GM12878 (cell line): ENCODE measurements at regions not wholly inside any gene's neighbourhood (a gene's known extent, or its start where the extent isn't known, plus 50 kb on each side); places are given as distances from the start of the nearest gene placed in this dataset.

Experiments used
- ATAC-seq: fragments of 200-7000 bp; cut with Tn5 transposase; 3 replicates; pipeline ENCODE4 v1.9.1; 2020; ENCODE audit warnings: mild to moderate bottlenecking, moderate library complexity
- BruUV-seq: library from RNA; stranded (reverse); fragments of 400-500 nt; replicated peaks from 2 replicates; lab custom pipeline; 2021; lab: Mats Ljungman, UMichigan
- CTCF ChIA-PET: fragments of 300-600 bp; sonication (Branson Sonifier 250); formaldehyde crosslinking; extraction: SDS; loops from one replicate; lab custom pipeline; 2021; ENCODE audit warnings: inconsistent platforms; lab: Yijun Ruan, JAX
- POLR2A ChIA-PET: fragments of 350-600 bp; formaldehyde crosslinking; extraction: SDS; loops from one replicate; lab custom pipeline; 2021; ENCODE audit warnings: inconsistent platforms; lab: Charles Lee
- RAD21 ChIA-PET: fragments of 300-600 bp; sonication (Branson Sonifier 250); formaldehyde crosslinking; loops from one replicate; lab custom pipeline; 2023; ENCODE audit warnings: antibody characterized with exemption; ENCODE audit not compliant: unreplicated experiment; lab: Charles Lee
- SMC1A ChIA-PET: fragments of 300-600 bp; sonication (Branson Sonifier 250); formaldehyde crosslinking; loops from one replicate; lab custom pipeline; 2023; ENCODE audit not compliant: unreplicated experiment, uncharacterized antibody; lab: Charles Lee
- DNase-seq: peaks from one replicate; pipeline ENCODE4 v3.0.0-alpha.2; 2011; ENCODE audit warnings: low read depth, low spot score
- FAIRE-seq: peaks from 3 replicates; lab custom pipeline; 2011; peaks lifted over from hg19 to GRCh38; lab: Jason Lieb, UNC
- H2AFZ ChIP-seq: 2 replicates; pipeline ENCODE4 v1.6.0; 2011; ENCODE audit warnings: low read depth, low read length, control low read depth; ENCODE audit not compliant: control insufficient read depth
- H3K27ac ChIP-seq: 2 replicates; pipeline ENCODE4 v1.5.1; 2011; ENCODE audit warnings: control low read depth; ENCODE audit not compliant: control insufficient read depth, insufficient read depth
- H3K27me3 ChIP-seq, 2 experiments: replicated peaks in 1 of 2; 2 replicates each; pipeline versions ENCODE4 v1.6.0 to v1.6.1; 2011; ENCODE audit warnings: low read length in 1 of 2; ENCODE audit not compliant: control insufficient read depth in 2 of 2, insufficient read depth in 2 of 2
- H3K36me3 ChIP-seq, 2 experiments: 2 replicates each; pipeline ENCODE4 v1.5.1; 2011; ENCODE audit warnings: low read length in 1 of 2; ENCODE audit not compliant: control insufficient read depth in 2 of 2, insufficient read depth in 2 of 2
- H3K4me1 ChIP-seq: 2 replicates; pipeline ENCODE4 v1.6.1; 2011; ENCODE audit warnings: mild to moderate bottlenecking, low read length, moderate library complexity, mixed read lengths; ENCODE audit not compliant: control insufficient read depth, insufficient read depth
- H3K4me2 ChIP-seq: 2 replicates; pipeline ENCODE4 v1.6.0; 2011; ENCODE audit warnings: control low read depth; ENCODE audit not compliant: control insufficient read depth, insufficient read depth
- H3K4me3 ChIP-seq: fragments of 200-600 bp; sonication (generic); 2 replicates; pipeline ENCODE4 v1.5.1; 2016
- H3K79me2 ChIP-seq: 2 replicates; pipeline ENCODE4 v1.6.0; 2011; ENCODE audit warnings: low read length; ENCODE audit not compliant: control insufficient read depth, insufficient read depth
- H3K9ac ChIP-seq: 2 replicates; pipeline ENCODE4 v1.8.0; 2011; ENCODE audit warnings: low read length, control low read depth, mixed read lengths; ENCODE audit not compliant: control insufficient read depth, insufficient read depth
- H3K9me3 ChIP-seq: replicated peaks from 3 replicates; pipeline ENCODE4 v1.5.1; 2011; ENCODE audit warnings: mild to moderate bottlenecking, low read length; ENCODE audit not compliant: control insufficient read depth, insufficient read depth
- H4K20me1 ChIP-seq: 2 replicates; pipeline ENCODE4 v1.6.0; 2011; ENCODE audit not compliant: control insufficient read depth, insufficient read depth
- BRCA1 ChIP-seq: IDR thresholded peaks from 2 replicates; pipeline ENCODE4 v1.6.1; 2011; ENCODE audit warnings: low read depth, low read length, improper control_type of control experiment
- CREM ChIP-seq: IDR thresholded peaks from 2 replicates; pipeline ENCODE4 v1.6.1; 2014; ENCODE audit warnings: antibody characterized with exemption, low read depth
- EZH2 ChIP-seq: IDR thresholded peaks from 2 replicates; pipeline ENCODE4 v1.6.1; 2012; ENCODE audit warnings: low read depth, mild to moderate bottlenecking, control low read depth, inconsistent platforms, low read length, borderline replicate concordance; ENCODE audit not compliant: control insufficient read depth
- MYB ChIP-seq: fragments of 150-350 bp; IDR thresholded peaks from 2 replicates; pipeline ENCODE4 v1.6.1; 2014; ENCODE audit warnings: mild to moderate bottlenecking, low read depth, low read length, borderline replicate concordance
- NR2C2 ChIP-seq: IDR thresholded peaks from 2 replicates; pipeline ENCODE4 v1.6.1; 2011; ENCODE audit warnings: borderline replicate concordance, low read depth; ENCODE audit not compliant: control insufficient read depth, insufficient read length
- RAD21 ChIP-seq: IDR thresholded peaks from 2 replicates; pipeline ENCODE4 v1.6.1; 2011; ENCODE audit warnings: mild to moderate bottlenecking, low read depth, low read length, moderate library complexity; ENCODE audit not compliant: insufficient read depth
- RFX5 ChIP-seq: IDR thresholded peaks from 2 replicates; pipeline ENCODE4 v1.6.1; 2011; ENCODE audit warnings: low read depth, low read length, improper control_type of control experiment
- SMC3 ChIP-seq: IDR thresholded peaks from 2 replicates; pipeline ENCODE4 v1.6.1; 2011; ENCODE audit warnings: low read length, improper control_type of control experiment, borderline replicate concordance
- SREBF2 ChIP-seq: IDR thresholded peaks from 2 replicates; pipeline ENCODE4 v1.6.1; 2012; ENCODE audit warnings: mild to moderate bottlenecking, low read length
- STAT3 ChIP-seq: IDR thresholded peaks from 2 replicates; pipeline ENCODE4 v1.6.1; 2011; ENCODE audit warnings: low read depth, low read length, improper control_type of control experiment
- TCF3 ChIP-seq: IDR thresholded peaks from 2 replicates; pipeline ENCODE4 v1.6.1; 2012; ENCODE audit warnings: low read depth, mild to moderate bottlenecking, low read length, borderline replicate concordance; ENCODE audit not compliant: insufficient read depth
- ZBED1 ChIP-seq: IDR thresholded peaks from 2 replicates; pipeline ENCODE4 v1.6.1; 2016; ENCODE audit warnings: borderline replicate concordance
- ZBTB40 ChIP-seq: fragments of 450-650 bp; IDR thresholded peaks from 2 replicates; pipeline ENCODE4 v1.6.1; 2016; ENCODE audit warnings: mild to moderate bottlenecking, moderate library complexity, borderline replicate concordance
- ZNF622 ChIP-seq: fragments of 450-650 bp; IDR thresholded peaks from 2 replicates; pipeline ENCODE4 v1.6.1; 2017; ENCODE audit warnings: mild to moderate bottlenecking, inconsistent platforms
- WGBS: methylation state at CpG from one replicate; pipeline ENCODE4 v1.1.6; 2016; ENCODE audit warnings: low lambda C conversion rate; ENCODE audit not compliant: insufficient replicate concordance, insufficient coverage; ENCODE audit errors: missing lambda C conversion rate; 5-methylcytosine and 5-hydroxymethylcytosine counted together
- in situ Hi-C: fragments of 300-500 bp; cut with MboI; formaldehyde crosslinking; loops from 9 replicates; pipeline ENCODE4 v1.14.3; 2018; ENCODE audit warnings: mixed read lengths
- intact Hi-C: fragments of 100-400 bp; cut with micrococcal nuclease; formaldehyde crosslinking; loops from one replicate; pipeline ENCODE4 v1.14.2; 2022; ENCODE audit not compliant: unreplicated experiment
- TF ChIP-seq, protein P1 (sequence below): IDR thresholded peaks from 2 replicates; pipeline ENCODE4 v1.6.1; 2012; ENCODE audit warnings: mild to moderate bottlenecking, low read depth, low read length

DNA sequence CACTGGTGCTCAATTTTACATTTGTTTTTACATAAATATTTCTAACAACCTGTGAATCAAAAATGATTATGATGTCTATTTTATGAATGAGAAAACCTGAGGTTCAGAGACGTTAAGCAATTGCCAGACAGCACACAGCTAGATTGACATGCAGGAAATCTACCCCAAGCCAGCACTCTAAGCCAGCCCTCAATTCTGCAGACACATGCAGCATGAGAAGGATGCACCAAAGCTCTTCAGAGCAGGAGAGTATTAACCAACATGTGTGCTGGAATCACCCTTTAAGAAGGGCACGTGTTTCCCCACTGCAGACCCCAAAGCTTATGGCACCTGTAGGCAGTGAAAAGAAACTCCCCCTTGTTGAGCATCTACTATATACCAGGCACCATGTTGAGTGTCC is 126.1 kb upstream of the ARHGEF3 start (continued):
- TF ChIP-seq ZBED1 (no peak), SREBF2 (no peak), SMC3 (no peak), RAD21 (no peak), ZNF622 (no peak)

DNA sequence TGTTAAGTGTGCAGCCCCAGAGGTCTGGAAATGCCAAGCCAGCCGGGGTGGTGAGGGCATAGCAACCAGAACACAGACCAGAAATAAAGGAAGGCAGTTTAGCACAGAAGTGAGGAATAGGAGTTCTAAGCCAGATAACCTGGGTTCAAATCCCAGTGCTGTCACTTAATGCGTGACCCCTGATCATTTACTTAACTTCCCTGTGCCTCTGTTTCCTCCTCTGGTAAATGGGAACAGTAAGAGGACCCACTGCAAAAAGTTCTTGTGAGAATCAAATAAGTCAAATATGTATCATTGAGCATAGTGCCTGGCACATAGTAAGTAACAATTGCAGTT is 125.2 kb upstream of the ARHGEF3 start:
- Histone ChIP-seq H3K79me2 (no peaks in the 10 kb centered on the region), H3K4me3 (no peak overlapping the region), H3K9ac (no peak overlapping the region), H3K4me2 (no peak overlapping the region), H3K27me3 (peaks cover 0 to 2% of the 10 kb centered on the region in 2 experiments; a peak in 1 of 4 replicates), H3K9me3 (no peaks in the 10 kb centered on the region), H2AFZ (no peak overlapping the region), H3K27ac (no peak overlapping the region), H3K4me1 (peaks cover 4% of the 10 kb centered on the region), H3K36me3 (no peaks in the 10 kb centered on the region), H4K20me1 (no peaks in the 10 kb centered on the region)
- ChIA-PET RAD21 (no interaction called here), CTCF (interaction anchor here (1.4 kb wide), 1 partner anchor 69 kb away, joined by 3 read pairs; no protein-coding TSS in a partner anchor), SMC1A (interaction anchor here (1.2 kb wide), 1 partner anchor 10 kb away, joined by 3 read pairs; no protein-coding TSS in a partner anchor), POLR2A (no interaction called here)
- BruUV-seq = no TSS peak
- in situ Hi-C loops (no loop called here), intact Hi-C loops (no loop called here)
- 87% methylated on average over 2 of the region's 2 CpGs for WGBS
- FAIRE-seq = no peak
- no peak for DNase-seq
- ATAC-seq = no peak
- TF ChIP-seq CREM = no peak
- no peak for TF ChIP-seq TCF3
- TF ChIP-seq RFX5 = no peak
- TF ChIP-seq SREBF2 = no peak
- TF ChIP-seq MYB = no peak
- TF ChIP-seq, protein P1, sequence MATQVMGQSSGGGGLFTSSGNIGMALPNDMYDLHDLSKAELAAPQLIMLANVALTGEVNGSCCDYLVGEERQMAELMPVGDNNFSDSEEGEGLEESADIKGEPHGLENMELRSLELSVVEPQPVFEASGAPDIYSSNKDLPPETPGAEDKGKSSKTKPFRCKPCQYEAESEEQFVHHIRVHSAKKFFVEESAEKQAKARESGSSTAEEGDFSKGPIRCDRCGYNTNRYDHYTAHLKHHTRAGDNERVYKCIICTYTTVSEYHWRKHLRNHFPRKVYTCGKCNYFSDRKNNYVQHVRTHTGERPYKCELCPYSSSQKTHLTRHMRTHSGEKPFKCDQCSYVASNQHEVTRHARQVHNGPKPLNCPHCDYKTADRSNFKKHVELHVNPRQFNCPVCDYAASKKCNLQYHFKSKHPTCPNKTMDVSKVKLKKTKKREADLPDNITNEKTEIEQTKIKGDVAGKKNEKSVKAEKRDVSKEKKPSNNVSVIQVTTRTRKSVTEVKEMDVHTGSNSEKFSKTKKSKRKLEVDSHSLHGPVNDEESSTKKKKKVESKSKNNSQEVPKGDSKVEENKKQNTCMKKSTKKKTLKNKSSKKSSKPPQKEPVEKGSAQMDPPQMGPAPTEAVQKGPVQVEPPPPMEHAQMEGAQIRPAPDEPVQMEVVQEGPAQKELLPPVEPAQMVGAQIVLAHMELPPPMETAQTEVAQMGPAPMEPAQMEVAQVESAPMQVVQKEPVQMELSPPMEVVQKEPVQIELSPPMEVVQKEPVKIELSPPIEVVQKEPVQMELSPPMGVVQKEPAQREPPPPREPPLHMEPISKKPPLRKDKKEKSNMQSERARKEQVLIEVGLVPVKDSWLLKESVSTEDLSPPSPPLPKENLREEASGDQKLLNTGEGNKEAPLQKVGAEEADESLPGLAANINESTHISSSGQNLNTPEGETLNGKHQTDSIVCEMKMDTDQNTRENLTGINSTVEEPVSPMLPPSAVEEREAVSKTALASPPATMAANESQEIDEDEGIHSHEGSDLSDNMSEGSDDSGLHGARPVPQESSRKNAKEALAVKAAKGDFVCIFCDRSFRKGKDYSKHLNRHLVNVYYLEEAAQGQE = no peak
- no peak for TF ChIP-seq STAT3
- no peak for TF ChIP-seq NR2C2
- no peak for TF ChIP-seq ZBTB40
- no peak for TF ChIP-seq BRCA1
- TF ChIP-seq EZH2 = no peak
